T-helper 2 cell treated with Interferon-gamma antibody and Interleukin-4, amounts not matched to agents 5 μg/mL and 100 μg/mL, for 36 hours (primary cell): ENCODE measurements at regions not wholly inside any gene's neighbourhood (a gene's known extent, or its start where the extent isn't known, plus 50 kb on each side); places are given as distances from the start of the nearest gene placed in this dataset.

ENCODE experiments used
- DNase-seq: peaks from one replicate; pipeline ENCODE4 v3.0.0; 2021; ENCODE audit warnings: low spot score
- H3K27ac Mint-ChIP-seq: one replicate; pipeline ENCODE4 v1.8.0; 2021; ENCODE audit warnings: mild to moderate bottlenecking, mixed read lengths
- H3K27me3 Mint-ChIP-seq: one replicate; pipeline ENCODE4 v1.8.0; 2021; ENCODE audit warnings: low read depth, mixed read lengths
- H3K36me3 Mint-ChIP-seq: one replicate; pipeline ENCODE4 v1.8.0; 2021; ENCODE audit warnings: low read depth, mixed read lengths
- H3K4me1 Mint-ChIP-seq: one replicate; pipeline ENCODE4 v1.8.0; 2021; ENCODE audit warnings: low read depth, mixed read lengths
- H3K4me3 Mint-ChIP-seq: one replicate; pipeline ENCODE4 v1.8.0; 2022; ENCODE audit warnings: mild to moderate bottlenecking, moderate library complexity, mixed read lengths
- H3K9me3 Mint-ChIP-seq: one replicate; pipeline ENCODE4 v1.8.0; 2021; ENCODE audit warnings: mixed read lengths

DNA sequence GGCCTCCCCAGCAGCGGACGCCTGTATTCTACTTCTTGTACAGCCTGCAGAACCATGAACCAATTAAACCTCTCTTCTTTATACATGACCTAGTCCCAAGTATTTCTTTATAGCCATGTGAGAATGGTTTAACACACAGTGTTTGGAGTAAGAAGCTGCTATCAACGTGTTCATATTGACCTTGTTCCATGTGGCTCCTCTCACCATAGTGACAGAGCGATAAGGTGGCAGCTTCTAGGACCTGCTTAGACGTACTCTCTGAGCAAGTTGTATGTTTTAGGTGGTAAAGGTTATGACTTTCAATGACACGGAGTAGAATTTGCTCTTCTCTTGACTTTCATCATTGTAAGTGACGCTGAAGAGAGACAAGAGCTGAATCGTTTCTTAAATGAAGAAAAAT, 157.7 kb upstream of the SLCO3A1 start:
- DNase-seq, result no peak
- Mint-ChIP-seq H3K27me3 (peaks cover 4% of the 10 kb centered on the region), H3K4me1 (no peaks in the 10 kb centered on the region), H3K9me3 (no peaks in the 10 kb centered on the region), H3K36me3 (no peaks in the 10 kb centered on the region), H3K4me3 (no peak overlapping the region), H3K27ac (no peak overlapping the region)

DNA sequence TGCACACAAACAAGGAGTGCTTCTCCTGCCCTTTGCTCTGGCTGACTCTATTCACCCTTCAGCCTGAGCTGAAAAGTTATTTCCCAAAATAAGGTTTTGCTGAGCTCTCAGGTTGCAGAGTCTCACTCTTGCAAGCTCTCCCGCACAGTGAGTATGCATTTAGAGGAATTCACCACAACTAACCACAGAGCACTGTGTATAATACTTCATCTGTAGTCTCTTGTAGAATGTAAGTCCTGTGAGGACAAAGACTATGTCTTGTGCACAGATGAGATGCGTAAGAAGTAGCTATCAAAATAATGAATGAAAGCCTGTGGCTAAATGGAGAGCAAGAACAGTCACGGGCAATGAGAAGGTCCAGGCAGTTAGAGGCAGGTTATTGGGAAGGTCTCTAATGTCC, 156.5 kb upstream of the SLCO3A1 start:
- H3K27ac Mint-ChIP-seq, result no peak overlapping the region
- no peak overlapping the region for H3K4me3 Mint-ChIP-seq
- H3K36me3 Mint-ChIP-seq, result no peaks in the 10 kb centered on the region
- no peak for DNase-seq
- peaks cover 8% of the 10 kb centered on the region for H3K27me3 Mint-ChIP-seq
- H3K9me3 Mint-ChIP-seq, result no peaks in the 10 kb centered on the region
- no peaks in the 10 kb centered on the region for H3K4me1 Mint-ChIP-seq

DNA sequence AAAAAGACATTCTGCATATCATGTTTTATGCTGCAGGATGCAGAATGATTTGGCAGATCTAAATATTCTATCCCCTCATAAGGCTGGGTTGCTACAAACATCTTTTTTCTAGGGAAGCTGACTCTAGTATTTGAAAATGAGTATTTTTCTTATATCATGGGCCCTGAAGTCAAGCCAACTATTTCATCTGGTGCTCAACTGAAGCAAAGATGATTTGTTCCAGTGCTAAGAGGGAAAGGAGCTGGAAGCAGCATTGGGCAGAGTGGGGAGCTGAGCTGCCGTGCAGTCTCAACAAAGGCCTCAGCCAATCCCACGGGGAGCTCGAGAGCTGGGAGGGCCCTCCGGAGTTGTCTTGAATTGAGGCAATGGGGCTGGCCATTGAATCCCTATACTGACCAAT, 155.3 kb upstream of the SLCO3A1 start:
- H3K4me3 Mint-ChIP-seq, result no peak overlapping the region
- no peak for DNase-seq
- no peaks in the 10 kb centered on the region for H3K36me3 Mint-ChIP-seq
- no peak overlapping the region for H3K27ac Mint-ChIP-seq
- H3K27me3 Mint-ChIP-seq, result peaks cover 12% of the 10 kb centered on the region
- H3K4me1 Mint-ChIP-seq, result no peaks in the 10 kb centered on the region
- H3K9me3 Mint-ChIP-seq, result no peaks in the 10 kb centered on the region

DNA sequence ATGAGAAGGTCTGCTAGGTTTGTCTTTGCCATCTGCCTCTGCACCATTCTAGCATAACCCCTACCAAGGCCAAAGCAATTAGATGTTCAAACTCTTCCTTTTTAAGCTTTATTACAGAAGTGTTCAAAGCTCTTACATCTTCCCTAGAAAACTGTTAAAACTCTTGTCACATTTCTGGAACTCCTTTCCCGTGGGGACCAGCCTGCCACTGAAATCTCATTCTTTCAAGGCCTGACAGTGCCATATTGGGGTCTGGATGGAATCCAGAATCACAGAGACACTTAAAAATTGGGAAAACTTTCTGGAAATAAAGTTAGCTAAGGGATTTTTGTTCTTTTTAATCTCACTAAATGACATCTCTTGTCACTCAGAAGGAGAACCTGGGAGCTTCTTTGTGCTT, 153.8 kb upstream of the SLCO3A1 start:
- H3K27ac Mint-ChIP-seq, result no peak overlapping the region
- no peaks in the 10 kb centered on the region for H3K36me3 Mint-ChIP-seq
- no peak for DNase-seq
- no peaks in the 10 kb centered on the region for H3K4me1 Mint-ChIP-seq
- no peak overlapping the region for H3K4me3 Mint-ChIP-seq
- H3K27me3 Mint-ChIP-seq, result peaks cover 15% of the 10 kb centered on the region
- no peaks in the 10 kb centered on the region for H3K9me3 Mint-ChIP-seq

DNA sequence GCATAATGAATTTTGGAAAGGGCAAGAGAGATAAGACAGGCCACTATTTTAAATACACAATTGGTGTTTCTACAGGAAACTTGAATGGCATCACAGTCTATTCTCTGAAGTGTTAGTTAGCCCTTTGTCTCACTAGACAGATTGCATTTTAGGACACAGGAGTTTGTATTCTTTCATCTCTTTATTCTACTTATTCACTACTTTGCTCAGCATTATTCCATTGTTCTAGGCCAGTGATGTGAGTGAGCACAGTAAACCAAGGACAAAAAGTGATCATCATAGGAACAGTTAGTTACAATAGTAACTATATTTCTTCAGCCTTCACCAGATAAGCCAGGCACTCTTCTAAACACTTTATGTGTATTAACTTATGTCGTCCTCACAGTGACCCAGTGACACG, 150.2 kb upstream of the SLCO3A1 start:
- Mint-ChIP-seq H3K9me3 (no peaks in the 10 kb centered on the region), H3K4me3 (no peak overlapping the region), H3K27ac (no peak overlapping the region), H3K27me3 (peaks cover 12% of the 10 kb centered on the region), H3K4me1 (peaks cover 14% of the 10 kb centered on the region), H3K36me3 (no peaks in the 10 kb centered on the region)
- no peak for DNase-seq

DNA sequence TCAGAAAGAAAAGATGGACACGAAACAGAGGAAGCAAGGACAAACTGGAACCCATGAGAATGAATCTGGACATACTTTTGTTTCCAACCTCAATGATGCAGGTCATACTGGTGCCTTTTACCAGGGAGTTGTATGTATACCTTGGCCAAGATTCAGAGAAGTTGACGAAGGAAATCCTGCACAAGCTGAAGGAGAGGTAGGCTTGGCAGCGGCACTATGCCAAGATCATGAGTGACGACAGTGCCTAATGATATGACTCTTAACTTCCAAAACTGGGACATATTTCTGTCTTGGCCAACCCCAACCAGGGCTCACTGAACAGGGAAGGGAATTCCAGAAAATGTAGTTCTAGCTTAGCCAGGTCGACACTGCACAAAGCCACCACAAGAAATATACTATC, 149.2 kb upstream of the SLCO3A1 start:
- H3K9me3 Mint-ChIP-seq, result no peaks in the 10 kb centered on the region
- peaks cover 14% of the 10 kb centered on the region for H3K4me1 Mint-ChIP-seq
- H3K36me3 Mint-ChIP-seq, result no peaks in the 10 kb centered on the region
- no peak overlapping the region for H3K27ac Mint-ChIP-seq
- no peak overlapping the region for H3K4me3 Mint-ChIP-seq
- peaks cover 12% of the 10 kb centered on the region for H3K27me3 Mint-ChIP-seq
- no peak for DNase-seq

DNA sequence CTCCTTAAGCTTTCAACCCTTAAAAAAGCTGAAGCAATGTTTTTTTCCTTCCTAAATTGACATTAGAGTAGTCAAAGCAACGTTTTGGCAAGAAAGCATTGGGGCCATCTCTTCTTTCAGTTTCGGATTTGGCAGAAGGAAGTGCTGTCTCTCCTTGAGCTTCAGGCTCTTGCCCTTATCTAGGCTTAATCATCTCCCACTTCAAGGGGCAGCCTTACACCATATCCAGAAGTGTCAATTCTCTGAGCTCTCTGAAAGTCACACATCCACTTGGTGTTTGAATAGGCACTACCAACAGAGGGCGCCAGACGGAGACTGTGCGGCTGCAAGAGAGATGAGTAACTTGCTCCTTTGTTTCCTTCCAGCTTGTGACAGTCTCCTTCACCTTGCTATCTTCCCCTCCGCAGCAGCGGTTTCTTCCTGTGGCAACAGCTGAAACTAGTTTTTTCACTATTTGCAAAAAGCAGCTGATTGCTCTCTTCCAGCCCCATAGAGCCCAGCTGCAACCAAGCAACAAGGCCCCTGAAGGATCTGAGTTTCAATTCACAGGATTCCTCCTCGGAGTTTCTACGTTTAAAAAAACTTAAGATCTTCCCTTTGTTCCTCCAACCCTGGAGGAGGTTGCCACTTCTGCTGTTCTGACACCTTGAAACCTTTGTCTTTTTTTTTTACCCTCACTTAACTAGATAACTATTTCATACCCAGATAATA, 147.0 kb upstream of the SLCO3A1 start:
- Mint-ChIP-seq H3K4me3 (peak overlapping the region; percentile 52), H3K27me3 (peaks cover 16% of the 10 kb centered on the region), H3K36me3 (no peaks in the 10 kb centered on the region), H3K4me1 (peaks cover 17% of the 10 kb centered on the region), H3K9me3 (no peaks in the 10 kb centered on the region), H3K27ac (peak overlapping the region; percentile 83)
- DNase-seq, result peak; percentile 85

DNA sequence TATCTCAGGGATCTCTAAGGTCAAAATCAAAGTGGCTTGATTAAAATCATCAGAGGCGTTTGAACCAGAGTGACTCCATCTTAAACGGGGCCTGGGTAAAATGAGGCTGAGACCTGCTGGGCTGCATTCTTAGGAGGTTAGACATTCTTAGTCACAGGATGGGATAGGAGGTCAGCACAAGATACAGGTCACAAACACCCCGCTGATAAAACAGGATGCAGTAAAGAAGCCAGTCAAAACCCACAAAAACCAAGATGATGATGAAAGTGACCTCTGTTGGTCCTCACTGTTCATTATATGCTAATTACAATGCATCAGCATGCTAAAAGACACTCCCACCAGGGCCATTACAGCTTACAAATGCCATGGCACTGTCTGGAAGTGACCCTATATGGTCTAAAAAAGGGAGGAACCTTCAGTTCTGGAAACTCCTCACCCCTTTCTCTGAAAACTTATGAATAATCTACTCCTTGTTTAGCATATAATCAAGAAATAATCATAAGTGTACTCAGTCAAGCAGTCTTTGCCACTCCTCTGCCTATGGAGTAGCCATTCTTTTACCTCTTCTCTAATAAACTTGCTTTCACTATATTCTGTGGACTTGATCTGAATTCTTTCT, 143.3 kb upstream of the SLCO3A1 start:
- Mint-ChIP-seq H3K9me3 (no peaks in the 10 kb centered on the region), H3K27ac (no peak overlapping the region), H3K27me3 (peaks cover 23% of the 10 kb centered on the region)

DNA sequence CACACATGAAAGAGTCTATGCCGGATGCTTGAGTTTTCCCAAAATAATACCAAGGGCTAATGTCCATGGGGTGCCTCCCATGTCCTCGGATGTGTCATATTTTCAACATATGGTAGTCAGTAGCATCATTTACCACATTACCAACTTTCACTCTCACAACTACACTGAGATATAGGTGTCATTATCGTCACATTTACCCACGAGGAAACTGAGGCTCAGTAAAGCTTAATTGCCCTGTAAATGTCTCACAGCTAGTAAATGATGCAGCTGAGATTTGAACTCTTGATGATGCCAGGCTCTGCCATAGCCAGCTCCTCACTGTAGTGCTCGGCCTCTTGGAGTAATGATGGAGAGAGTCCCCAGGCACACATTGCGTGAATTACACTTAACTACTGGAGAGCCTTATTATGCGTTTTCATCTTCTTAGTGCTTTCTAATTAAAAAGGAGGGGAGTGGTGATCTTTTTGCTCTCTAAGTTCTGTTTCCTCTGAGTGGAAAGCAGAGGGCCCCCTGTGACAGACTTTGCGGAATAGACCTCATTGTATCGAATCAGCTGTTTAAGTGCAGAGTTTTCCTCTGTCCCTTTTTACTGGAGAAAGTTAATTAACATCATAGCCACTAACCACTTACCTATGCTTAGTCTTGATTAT, 142.0 kb upstream of the SLCO3A1 start:
- Mint-ChIP-seq H3K9me3 (no peaks in the 10 kb centered on the region), H3K36me3 (no peaks in the 10 kb centered on the region), H3K27ac (no peak overlapping the region), H3K4me3 (no peak overlapping the region), H3K27me3 (peaks cover 23% of the 10 kb centered on the region), H3K4me1 (peaks cover 8% of the 10 kb centered on the region)
- no peak for DNase-seq

More for the DNA sequence above, 143.3 kb upstream of the SLCO3A1 start:
- no peak overlapping the region for H3K4me3 Mint-ChIP-seq
- no peaks in the 10 kb centered on the region for H3K36me3 Mint-ChIP-seq
- H3K4me1 Mint-ChIP-seq, result peaks cover 17% of the 10 kb centered on the region
- peak; percentile 4 for DNase-seq

DNA sequence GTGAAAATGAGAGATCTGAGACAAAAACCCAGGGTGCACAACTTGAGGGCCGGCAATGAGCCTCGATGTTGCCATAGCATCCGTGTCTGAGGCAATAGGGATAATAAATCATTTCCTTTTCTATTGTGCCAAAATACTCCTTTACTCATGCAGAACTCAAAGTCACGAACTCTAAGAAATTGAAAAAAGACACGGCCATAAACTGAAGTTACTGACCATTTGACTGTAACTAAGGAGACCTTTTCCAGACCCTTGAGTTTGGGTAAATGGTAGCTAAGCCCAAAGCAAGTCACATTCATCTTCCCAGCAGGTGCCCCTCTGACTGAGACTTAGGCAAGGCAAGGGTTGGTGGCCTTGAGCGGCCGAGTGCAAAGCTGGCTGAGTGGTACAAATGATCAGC, 141.2 kb upstream of the SLCO3A1 start:
- H3K27ac Mint-ChIP-seq, result no peak overlapping the region
- no peak overlapping the region for H3K4me3 Mint-ChIP-seq
- DNase-seq, result no peak
- H3K36me3 Mint-ChIP-seq, result no peaks in the 10 kb centered on the region
- H3K27me3 Mint-ChIP-seq, result peaks cover 23% of the 10 kb centered on the region
- no peaks in the 10 kb centered on the region for H3K9me3 Mint-ChIP-seq
- peaks cover 3% of the 10 kb centered on the region for H3K4me1 Mint-ChIP-seq

DNA sequence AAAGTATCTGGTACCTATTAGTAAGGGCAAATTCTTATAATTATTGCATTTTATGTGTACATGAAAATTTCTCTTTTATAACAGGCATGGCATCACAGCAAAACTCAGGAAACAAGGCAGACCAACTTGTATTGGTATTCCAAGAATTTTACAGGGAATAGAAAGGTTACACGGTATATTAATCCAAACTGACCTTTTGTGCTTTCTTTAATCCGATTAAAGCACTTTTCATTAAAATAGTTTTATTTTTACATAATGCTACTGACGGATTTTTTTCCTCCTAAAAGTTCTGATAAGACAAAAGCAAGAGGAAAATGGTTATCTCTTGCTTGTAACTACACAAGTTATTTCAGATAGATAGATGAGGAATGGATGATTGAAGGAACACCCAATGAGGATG, 137.0 kb upstream of the SLCO3A1 start:
- Mint-ChIP-seq H3K4me1 (no peaks in the 10 kb centered on the region), H3K4me3 (no peak overlapping the region), H3K27ac (no peak overlapping the region), H3K27me3 (peaks cover 37% of the 10 kb centered on the region), H3K9me3 (no peaks in the 10 kb centered on the region), H3K36me3 (no peaks in the 10 kb centered on the region)
- DNase-seq, result no peak

DNA sequence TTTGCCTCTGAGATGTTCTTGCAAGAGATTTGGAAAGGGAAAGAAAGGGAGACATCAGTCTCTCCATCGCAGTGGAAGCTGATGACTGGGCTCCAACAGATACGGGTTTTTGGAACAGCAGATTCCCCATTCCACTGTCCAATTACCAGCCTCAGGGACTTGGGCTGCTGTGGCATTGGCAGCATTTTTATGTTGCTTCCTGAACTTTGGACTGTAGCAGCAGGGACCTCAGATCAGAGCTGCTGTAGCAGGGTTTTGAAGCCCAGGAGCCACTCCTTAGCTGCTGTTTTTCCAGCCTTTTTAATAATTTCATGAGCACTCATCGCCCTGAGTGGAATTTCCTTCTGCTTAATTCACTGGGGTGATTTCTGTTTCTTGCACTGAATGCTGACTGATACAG, 135.7 kb upstream of the SLCO3A1 start:
- H3K4me3 Mint-ChIP-seq, result no peak overlapping the region
- peaks cover 34% of the 10 kb centered on the region for H3K27me3 Mint-ChIP-seq
- no peak for DNase-seq
- no peak overlapping the region for H3K27ac Mint-ChIP-seq
- H3K4me1 Mint-ChIP-seq, result no peaks in the 10 kb centered on the region
- no peaks in the 10 kb centered on the region for H3K9me3 Mint-ChIP-seq
- H3K36me3 Mint-ChIP-seq, result no peaks in the 10 kb centered on the region

DNA sequence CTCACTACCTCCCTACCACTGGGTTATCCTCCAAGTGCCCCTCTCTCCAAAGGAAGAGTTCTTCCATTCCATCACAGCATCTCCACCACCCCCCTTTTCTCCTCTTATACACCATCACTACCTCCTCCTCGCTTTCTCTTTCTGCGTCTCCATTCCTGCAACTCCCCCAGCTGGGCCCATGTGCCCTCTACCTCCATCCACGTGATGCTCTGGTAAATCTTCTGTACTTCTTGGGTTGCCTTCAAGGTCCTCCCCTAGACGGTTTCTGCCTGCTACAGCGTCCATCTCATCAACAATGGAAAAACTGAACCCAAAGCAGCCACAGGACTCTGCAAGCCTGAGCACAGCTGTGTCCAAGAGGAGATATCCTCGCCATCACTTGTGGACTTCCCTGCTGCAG, 129.5 kb upstream of the SLCO3A1 start:
- Mint-ChIP-seq H3K36me3 (no peaks in the 10 kb centered on the region), H3K4me3 (no peak overlapping the region), H3K9me3 (no peaks in the 10 kb centered on the region), H3K4me1 (no peaks in the 10 kb centered on the region), H3K27me3 (peaks cover 34% of the 10 kb centered on the region), H3K27ac (no peak overlapping the region)
- DNase-seq, result no peak

DNA sequence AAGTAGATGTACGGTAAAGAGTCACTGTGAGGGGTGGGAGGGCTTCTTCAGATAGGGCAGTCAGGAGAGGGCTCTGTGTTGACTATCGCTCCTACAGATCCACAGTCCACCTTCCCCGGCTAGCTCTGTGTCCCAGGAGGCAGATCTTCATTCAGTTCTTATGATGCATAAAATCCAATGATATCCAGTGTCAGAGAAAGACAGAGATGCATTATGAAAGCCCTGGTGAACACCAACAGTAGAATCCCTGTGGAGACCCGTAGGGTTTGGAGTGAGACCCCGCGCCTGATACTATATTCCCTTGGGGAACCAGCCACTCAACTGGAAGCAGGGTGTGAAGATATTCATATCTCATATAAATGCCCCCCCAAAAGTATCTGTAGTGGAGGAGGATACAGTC, 119.8 kb upstream of the SLCO3A1 start:
- no peak for DNase-seq
- no peak overlapping the region for H3K4me3 Mint-ChIP-seq
- no peaks in the 10 kb centered on the region for H3K4me1 Mint-ChIP-seq
- no peaks in the 10 kb centered on the region for H3K36me3 Mint-ChIP-seq
- no peaks in the 10 kb centered on the region for H3K9me3 Mint-ChIP-seq
- H3K27me3 Mint-ChIP-seq, result peaks cover 17% of the 10 kb centered on the region
- no peak overlapping the region for H3K27ac Mint-ChIP-seq
